ENCODE measurements at regions not wholly inside any gene's neighbourhood (a gene's known extent, or its start where the extent isn't known, plus 50 kb on each side); places are given as distances from the start of the nearest gene placed in this dataset.

- TF ChIP-seq CTCF (IDR thresholded peaks at IDR 0.05; ENCODE audit: insufficient read depth, low read length) (peak; percentile 31), POLR2AphosphoS5 (IDR thresholded peaks at IDR 0.05; ENCODE audit: low read depth) (no peak), GABPA (IDR thresholded peaks at IDR 0.05; ENCODE audit: low read depth) (no peak), REST (IDR thresholded peaks at IDR 0.05; ENCODE audit: insufficient replicate concordance, low read depth) (no peak), SPI1 (IDR thresholded peaks at IDR 0.05; ENCODE audit: borderline replicate concordance, low read depth) (no peak)
Measured at GRCh38 chr2:221969087-221969829, 329.5 kb downstream of the PAX3 start.
